ENCODE measurements at regions not wholly inside any gene's neighbourhood (a gene's known extent, or its start where the extent isn't known, plus 50 kb on each side); places are given as distances from the start of the nearest gene placed in this dataset.

DNA sequence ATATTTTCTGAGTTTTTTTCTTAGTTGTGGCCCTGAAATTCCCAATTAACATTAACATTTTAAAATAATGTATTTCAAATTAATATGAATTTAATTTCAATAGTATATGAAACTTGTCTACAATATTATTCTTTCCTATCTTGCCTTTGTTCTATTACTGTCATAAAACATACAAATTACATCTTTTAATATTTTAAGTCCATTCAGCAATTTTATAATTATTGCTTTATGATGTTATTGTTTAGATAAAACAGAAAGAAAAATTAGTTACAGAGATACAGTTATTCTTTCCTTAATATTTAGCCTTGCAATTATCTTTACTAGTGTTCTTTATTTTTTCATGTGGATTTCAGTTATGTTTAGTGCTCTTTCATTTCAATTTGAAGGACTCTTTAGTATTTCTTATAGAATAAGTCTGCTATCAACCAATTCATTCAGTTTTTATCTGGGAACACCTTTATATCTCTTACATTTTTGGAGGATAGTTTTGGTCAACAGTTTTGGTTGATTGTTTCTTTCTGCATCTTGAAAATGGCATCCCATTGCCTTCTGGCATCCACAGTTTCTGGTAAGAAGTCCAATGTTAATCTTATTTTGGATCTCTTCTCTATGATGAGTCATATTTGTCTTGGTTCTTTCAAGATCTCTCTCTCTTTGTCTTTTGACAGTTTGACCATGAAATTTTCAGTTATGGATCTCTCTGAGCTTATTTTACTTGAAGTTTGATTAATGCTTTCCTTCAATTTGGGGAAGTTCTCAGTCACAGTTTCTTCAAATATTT, 76.9 kb upstream of the CHST9 start:
- Histone ChIP-seq H4K20me1 (ENCODE audit: insufficient read depth, low read length) (no peaks in the 10 kb centered on the region), H3K4me2 (ENCODE audit: low read length) (no peak overlapping the region), H3K9me3 (ENCODE audit: insufficient read depth, low read depth, low read length) (no peaks in the 10 kb centered on the region), H3K27me3 (ENCODE audit: insufficient read depth, low read length) (no peaks in the 10 kb centered on the region), H3K36me3 (ENCODE audit: insufficient read depth, low read length) (no peaks in the 10 kb centered on the region), H3K79me2 (ENCODE audit: insufficient read depth, low read length) (no peaks in the 10 kb centered on the region), H3K9ac (ENCODE audit: low read length) (no peak overlapping the region), H3K4me3 (ENCODE audit: insufficient read depth, low read depth, low read length) (no peak overlapping the region), H2AFZ (ENCODE audit: low read depth, low read length) (no peak overlapping the region), H3K4me1 (ENCODE audit: insufficient read depth, low read length) (no peaks in the 10 kb centered on the region), H3K27ac (ENCODE audit: low read depth, low read length) (no peak overlapping the region)
- peaks cover 9% of the 10 kb centered on the region for H3K9me3 Mint-ChIP-seq (ENCODE audit: unreplicated experiment)
- H3K4me3 Mint-ChIP-seq (ENCODE audit: unreplicated experiment) = no peak overlapping the region
- no peak for FAIRE-seq
- DNase-seq (ENCODE audit: low read depth) = no peak
- H3K36me3 Mint-ChIP-seq (ENCODE audit: low read depth, unreplicated experiment) = no peaks in the 10 kb centered on the region
- no peaks in the 10 kb centered on the region for H3K4me1 Mint-ChIP-seq (ENCODE audit: low read depth, unreplicated experiment)
- no peak overlapping the region for H3K27ac Mint-ChIP-seq (ENCODE audit: unreplicated experiment)
- TF ChIP-seq EZH2 (IDR thresholded peaks at IDR 0.05; ENCODE audit: insufficient read depth, low read length) = no peak
- TF ChIP-seq, protein P1, sequence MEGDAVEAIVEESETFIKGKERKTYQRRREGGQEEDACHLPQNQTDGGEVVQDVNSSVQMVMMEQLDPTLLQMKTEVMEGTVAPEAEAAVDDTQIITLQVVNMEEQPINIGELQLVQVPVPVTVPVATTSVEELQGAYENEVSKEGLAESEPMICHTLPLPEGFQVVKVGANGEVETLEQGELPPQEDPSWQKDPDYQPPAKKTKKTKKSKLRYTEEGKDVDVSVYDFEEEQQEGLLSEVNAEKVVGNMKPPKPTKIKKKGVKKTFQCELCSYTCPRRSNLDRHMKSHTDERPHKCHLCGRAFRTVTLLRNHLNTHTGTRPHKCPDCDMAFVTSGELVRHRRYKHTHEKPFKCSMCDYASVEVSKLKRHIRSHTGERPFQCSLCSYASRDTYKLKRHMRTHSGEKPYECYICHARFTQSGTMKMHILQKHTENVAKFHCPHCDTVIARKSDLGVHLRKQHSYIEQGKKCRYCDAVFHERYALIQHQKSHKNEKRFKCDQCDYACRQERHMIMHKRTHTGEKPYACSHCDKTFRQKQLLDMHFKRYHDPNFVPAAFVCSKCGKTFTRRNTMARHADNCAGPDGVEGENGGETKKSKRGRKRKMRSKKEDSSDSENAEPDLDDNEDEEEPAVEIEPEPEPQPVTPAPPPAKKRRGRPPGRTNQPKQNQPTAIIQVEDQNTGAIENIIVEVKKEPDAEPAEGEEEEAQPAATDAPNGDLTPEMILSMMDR (IDR thresholded peaks at IDR 0.05; ENCODE audit: insufficient read depth, low read depth, low read length) = no peak
- no peaks in the 10 kb centered on the region for H3K27me3 Mint-ChIP-seq (ENCODE audit: low read depth, unreplicated experiment)

DNA sequence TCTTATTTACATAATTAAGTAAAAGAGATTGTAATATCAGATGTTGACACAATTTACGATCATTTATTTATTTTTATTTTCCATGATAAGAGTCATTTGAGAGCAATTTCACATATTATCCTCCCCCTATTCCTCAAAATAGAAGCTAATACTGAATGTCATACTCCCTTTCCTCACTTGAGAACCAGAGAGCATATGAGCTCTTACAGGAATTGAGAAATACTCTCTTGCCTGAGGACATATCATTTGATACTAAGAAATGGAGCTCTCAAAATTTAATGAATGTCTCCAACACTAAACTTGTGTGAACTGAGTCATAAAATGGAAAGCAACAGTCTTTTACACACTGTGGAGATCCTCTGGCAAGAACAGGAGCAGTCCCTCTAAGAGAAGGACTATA, 68.5 kb upstream of the CHST9 start:
- Histone ChIP-seq H3K4me1 (ENCODE audit: insufficient read depth, low read length) (no peaks in the 10 kb centered on the region), H3K27ac (ENCODE audit: low read depth, low read length) (no peak overlapping the region), H3K4me3 (ENCODE audit: insufficient read depth, low read depth, low read length) (no peak overlapping the region), H3K36me3 (ENCODE audit: insufficient read depth, low read length) (no peaks in the 10 kb centered on the region), H3K9me3 (ENCODE audit: insufficient read depth, low read depth, low read length) (no peaks in the 10 kb centered on the region), H3K79me2 (ENCODE audit: insufficient read depth, low read length) (no peaks in the 10 kb centered on the region), H3K27me3 (ENCODE audit: insufficient read depth, low read length) (no peaks in the 10 kb centered on the region), H2AFZ (ENCODE audit: low read depth, low read length) (no peak overlapping the region), H4K20me1 (ENCODE audit: insufficient read depth, low read length) (no peaks in the 10 kb centered on the region), H3K4me2 (ENCODE audit: low read length) (no peak overlapping the region), H3K9ac (ENCODE audit: low read length) (no peak overlapping the region)
- Mint-ChIP-seq H3K9me3 (ENCODE audit: unreplicated experiment) (no peaks in the 10 kb centered on the region), H3K4me1 (ENCODE audit: low read depth, unreplicated experiment) (no peaks in the 10 kb centered on the region), H3K27ac (ENCODE audit: unreplicated experiment) (no peak overlapping the region), H3K4me3 (ENCODE audit: unreplicated experiment) (no peak overlapping the region), H3K27me3 (ENCODE audit: low read depth, unreplicated experiment) (peaks cover 2% of the 10 kb centered on the region), H3K36me3 (ENCODE audit: low read depth, unreplicated experiment) (no peaks in the 10 kb centered on the region)
- no peak for TF ChIP-seq EZH2 (IDR thresholded peaks at IDR 0.05; ENCODE audit: insufficient read depth, low read length)
- TF ChIP-seq, protein P1 (IDR thresholded peaks at IDR 0.05; ENCODE audit: insufficient read depth, low read depth, low read length) = no peak
- FAIRE-seq = no peak
- no peak for DNase-seq (ENCODE audit: low read depth)

GRCh38 chr18:27250471-27250870, 65.4 kb upstream of the CHST9 start:
- Histone ChIP-seq H4K20me1 (ENCODE audit: insufficient read depth, low read length) (no peaks in the 10 kb centered on the region), H3K4me1 (ENCODE audit: insufficient read depth, low read length) (no peaks in the 10 kb centered on the region), H3K36me3 (ENCODE audit: insufficient read depth, low read length) (no peaks in the 10 kb centered on the region), H3K4me2 (ENCODE audit: low read length) (no peak overlapping the region), H3K9me3 (ENCODE audit: insufficient read depth, low read depth, low read length) (no peaks in the 10 kb centered on the region), H2AFZ (ENCODE audit: low read depth, low read length) (no peak overlapping the region), H3K27ac (ENCODE audit: low read depth, low read length) (no peak overlapping the region), H3K79me2 (ENCODE audit: insufficient read depth, low read length) (no peaks in the 10 kb centered on the region), H3K9ac (ENCODE audit: low read length) (no peak overlapping the region), H3K27me3 (ENCODE audit: insufficient read depth, low read length) (no peaks in the 10 kb centered on the region), H3K4me3 (ENCODE audit: insufficient read depth, low read depth, low read length) (no peak overlapping the region)
- Mint-ChIP-seq H3K4me1 (ENCODE audit: low read depth, unreplicated experiment) (no peaks in the 10 kb centered on the region), H3K9me3 (ENCODE audit: unreplicated experiment) (no peaks in the 10 kb centered on the region), H3K27me3 (ENCODE audit: low read depth, unreplicated experiment) (peaks cover 2% of the 10 kb centered on the region), H3K36me3 (ENCODE audit: low read depth, unreplicated experiment) (no peaks in the 10 kb centered on the region), H3K27ac (ENCODE audit: unreplicated experiment) (no peak overlapping the region), H3K4me3 (ENCODE audit: unreplicated experiment) (no peak overlapping the region)
- no peak for TF ChIP-seq EZH2 (IDR thresholded peaks at IDR 0.05; ENCODE audit: insufficient read depth, low read length)
- TF ChIP-seq, protein P1 (IDR thresholded peaks at IDR 0.05; ENCODE audit: insufficient read depth, low read depth, low read length) = no peak
- no peak for DNase-seq (ENCODE audit: low read depth)
- FAIRE-seq = no peak

Measured in astrocyte (in vitro differentiated cells and primary cell).